CD4-positive, alpha-beta T cell treated with Interferon gamma for 1 hour (primary cell): ENCODE measurements at regions not wholly inside any gene's neighbourhood (a gene's known extent, or its start where the extent isn't known, plus 50 kb on each side); places are given as distances from the start of the nearest gene placed in this dataset.

Source experiments
- DNase-seq: peaks from one replicate; pipeline ENCODE4 v3.0.0-alpha.2; 2020

DNA sequence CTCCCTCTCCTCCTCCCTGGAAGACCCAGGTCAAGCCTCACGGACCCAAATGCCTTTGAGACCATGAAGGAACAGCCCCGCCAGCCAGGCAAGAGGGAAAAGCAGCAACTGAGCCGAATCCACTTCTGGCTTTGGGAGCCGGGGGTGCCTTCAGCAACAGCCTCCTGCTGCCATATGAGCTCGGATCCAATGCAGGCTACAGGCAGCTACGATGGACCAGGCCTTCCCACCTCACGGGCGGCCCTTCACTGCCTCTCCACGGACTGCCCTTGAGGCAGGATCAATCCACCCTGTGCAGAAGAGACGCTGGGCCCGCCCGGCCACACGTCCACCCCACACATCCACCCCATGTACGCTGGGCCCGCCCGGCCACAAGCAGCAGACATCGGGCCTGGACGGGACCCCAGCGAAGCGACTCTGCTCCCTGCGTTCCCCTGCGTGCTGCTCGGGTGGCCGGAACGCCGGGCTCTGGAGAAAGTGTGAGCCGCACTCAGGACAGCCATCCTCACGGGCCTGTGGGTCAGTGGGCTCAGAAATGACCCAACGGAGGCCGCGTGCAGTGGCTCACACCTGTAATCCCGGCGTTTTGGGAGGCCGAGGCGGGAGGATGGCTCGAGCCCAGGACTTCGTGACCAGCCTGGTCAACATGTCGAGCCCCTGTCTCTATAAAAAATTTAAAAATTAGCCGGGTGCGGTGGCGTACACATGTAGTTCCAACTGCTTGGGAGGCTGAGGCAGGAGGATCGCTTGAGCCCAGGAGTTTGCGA, 82.0 kb downstream of the FOXL3 start:
- no peak for DNase-seq

DNA sequence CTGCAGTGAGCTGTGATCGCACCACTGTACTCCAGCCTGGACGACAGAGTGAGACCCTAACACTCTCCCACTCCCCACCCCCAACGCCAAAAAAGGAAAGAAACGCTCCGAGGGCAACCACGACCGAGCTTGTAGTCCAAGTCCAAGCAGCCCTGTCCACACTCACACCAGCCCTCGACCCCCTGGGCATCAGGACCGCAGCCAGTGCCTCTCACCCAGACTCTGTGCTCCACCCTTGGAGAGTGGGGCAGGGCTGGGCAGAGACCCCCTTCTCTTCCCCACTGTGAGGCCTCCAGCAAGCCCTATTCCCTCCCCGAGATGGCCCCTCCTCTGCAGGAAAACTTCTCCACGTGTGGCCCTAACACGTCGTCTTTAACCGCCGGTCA, 82.6 kb downstream of the FOXL3 start:
- DNase-seq: no peak

DNA sequence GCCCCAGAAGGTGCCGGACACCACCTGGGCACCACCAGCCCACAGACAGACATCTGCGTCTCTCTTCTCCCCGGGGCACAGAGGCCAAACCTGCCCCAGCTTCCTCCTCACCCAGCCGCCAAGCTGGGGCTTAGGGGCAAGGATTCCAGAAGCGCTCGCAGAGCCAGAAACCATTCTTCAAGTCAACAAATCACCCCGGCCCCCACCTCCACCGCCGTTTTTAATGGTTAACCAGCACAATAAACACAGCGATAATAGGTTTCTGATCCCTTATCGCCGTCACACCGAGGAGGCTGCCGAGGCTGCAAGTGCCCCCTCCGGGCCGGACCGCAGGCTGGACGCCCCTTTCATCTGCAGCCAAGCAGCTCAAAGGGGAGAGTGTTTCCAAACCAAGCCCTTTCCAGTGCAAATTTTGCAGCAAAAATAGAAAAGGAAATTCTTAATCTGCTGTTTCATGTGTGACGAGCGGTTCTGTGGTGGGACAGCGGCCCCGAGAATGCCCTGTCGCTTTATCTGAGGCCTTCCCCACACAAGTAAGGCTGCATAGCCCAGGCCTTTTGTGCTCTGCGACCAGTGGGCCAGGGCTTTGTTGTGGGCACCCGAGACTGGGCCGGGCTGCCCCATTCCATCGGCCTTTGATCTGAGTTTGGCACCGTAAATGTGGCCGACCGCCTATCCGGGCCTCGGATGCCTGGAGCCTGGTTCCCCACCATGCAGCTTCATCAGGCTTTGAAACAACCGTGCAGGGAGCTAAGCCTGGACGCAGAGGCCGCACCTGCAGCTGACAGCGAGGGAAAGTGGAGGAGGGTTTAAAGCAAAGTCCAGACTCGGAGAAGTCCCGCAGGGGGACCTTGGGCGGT, 83.2 kb downstream of the FOXL3 start:
- DNase-seq: no peak

DNA sequence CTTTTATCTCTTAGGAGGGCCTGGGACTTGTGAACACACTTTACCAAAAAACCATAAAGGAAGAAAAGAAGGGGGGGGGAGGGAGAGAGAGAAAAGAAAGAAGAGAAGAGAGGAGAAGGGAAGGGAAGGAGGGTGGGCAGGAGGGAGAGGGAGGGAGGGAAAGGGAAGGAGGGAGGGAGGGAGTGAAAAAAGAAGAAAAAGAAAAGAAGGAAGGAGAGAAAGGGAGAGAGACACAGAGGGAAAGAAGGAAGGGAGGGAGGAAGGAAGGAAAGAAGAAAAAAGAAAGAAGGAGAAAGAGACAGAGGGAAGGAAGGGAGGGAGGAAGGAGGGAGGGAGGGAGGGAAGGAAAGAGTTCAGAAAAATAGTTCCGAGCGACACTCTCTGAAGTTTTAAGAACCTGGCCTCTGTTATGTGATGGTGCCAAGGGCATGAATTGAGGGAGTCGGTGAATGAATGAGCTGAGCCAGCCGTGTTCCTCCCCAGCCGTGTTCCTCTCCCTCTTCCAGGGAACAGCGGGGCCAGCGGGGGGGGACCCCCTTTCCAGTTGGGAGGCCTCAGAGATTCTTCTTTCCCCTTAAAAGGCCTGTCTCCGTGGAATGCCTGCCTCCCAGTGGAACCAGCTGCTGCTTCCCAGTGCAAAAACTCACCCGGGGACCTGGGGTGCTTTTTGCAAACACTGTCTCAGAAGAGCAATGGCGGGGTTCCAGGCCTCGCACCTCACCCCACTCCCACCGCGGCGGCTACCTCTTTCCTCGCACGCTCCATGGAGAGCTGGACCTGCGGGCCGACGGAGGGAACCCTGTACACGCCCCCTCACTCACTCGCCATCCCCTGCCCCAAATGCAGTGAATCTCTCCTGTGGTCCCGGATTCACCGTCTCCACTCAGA, 84.1 kb downstream of the FOXL3 start:
- DNase-seq: no peak

DNA sequence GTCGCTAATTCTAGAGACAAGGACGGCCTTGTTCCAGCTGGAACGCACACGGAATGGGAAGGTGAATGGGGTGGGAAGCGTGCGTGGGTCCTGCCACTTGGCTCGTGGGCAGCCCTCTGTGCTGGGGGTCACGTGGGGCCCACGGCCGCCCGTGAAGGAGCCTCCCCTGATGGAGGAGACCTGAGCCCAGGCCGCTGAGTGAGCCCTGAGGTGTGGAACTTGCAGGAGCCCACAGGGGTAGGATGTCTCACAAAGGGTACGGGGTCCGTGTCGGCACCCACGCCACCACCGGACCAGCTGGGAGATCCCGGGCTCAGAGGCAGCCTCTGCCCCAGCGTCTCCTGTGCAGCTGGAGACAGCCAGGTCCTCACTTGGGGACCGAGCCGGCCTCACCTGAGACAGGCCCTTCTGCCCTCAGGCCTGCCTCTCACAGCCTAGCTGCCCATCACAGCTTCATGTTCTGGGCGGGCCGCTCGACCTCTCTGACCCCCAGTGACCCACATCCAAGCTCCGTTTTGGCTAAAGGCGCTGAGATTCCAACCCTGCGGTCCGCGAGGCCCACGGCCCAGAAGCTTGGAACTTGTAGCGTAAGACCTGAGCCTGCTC, 84.8 kb downstream of the FOXL3 start:
- no peak for DNase-seq

DNA sequence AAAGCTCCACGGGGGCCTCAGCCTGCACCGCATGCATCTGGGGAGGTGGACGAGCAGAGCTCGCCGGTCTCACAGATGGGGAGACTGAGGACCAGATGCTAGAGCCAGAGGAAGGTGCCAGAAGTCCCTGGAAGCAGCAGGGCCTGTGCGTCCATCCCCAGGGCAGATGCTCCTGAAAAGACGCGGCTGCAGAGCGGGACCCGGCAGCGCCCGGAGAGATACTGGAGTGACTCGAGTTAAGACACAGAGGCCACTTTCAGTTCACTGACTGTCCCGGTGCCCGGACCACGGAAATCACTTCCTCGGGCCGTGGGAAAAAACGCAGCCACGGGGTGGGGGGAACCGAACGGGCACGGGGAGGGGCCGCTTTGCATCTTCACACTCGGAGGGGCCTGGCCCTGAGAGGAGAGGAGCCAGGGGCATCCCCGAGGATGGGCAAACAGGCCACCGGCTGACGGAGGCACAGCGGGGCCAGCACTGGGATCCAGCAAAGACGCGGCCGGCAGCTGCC, 85.4 kb downstream of the FOXL3 start:
- no peak for DNase-seq

DNA sequence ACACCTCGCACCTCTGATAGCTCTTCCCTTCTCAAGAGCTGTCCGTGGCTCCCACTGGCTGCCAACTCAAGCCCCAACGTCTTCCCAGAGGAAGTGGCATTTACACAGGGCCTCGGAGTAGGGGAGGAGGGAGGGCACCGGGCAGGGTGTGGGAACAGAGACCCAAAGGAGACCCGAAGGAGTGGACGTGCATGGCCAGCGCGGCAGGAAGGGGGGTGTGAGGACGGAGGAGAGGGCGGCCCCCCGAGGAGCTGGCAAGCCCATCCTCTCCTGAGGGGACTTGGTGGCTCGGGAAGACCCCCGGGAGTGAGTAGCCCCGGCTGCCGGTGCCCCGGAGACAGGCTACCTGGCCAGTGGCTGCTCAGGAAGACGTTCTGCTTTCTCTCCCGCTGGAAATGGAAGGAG, 85.9 kb downstream of the FOXL3 start:
- DNase-seq: no peak

DNA sequence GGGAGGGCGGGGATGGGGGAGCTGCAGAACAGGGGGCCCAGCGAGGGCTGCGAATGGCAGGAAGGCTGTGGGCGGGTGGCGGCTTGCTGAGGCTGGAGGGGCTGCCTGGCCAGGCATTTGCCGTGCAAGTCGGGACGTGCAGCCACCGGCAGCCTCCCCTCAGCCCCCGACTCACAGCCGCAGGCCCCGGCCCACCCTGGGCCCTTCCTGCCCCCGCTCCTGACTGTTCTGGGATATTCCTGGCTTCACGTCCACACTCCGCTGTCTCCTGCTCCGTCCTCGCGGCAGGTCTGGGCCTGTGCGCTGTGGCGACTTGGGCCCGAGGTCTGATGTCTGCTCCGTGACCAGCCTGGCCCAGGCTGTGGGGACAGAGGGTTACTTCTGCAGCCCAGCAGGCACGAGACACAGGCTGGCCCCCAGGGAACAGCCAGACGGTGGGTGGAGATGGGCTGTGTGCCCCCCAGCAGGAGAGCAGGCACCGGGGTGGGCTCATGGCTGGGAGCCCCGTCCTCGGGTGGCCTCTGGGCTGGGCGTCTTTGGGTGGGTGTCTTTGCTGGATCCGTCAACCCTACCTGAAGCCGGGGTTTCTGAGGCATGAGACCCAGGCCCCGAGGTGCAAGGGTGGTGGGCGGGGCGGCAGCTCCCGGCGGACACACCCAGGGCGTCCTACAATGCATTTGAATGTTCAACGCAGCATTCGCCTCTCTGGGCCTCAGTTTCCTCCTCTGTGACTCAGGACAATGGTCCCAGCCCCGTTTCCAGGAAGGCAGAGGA, 86.5 kb downstream of the FOXL3 start:
- no peak for DNase-seq

DNA sequence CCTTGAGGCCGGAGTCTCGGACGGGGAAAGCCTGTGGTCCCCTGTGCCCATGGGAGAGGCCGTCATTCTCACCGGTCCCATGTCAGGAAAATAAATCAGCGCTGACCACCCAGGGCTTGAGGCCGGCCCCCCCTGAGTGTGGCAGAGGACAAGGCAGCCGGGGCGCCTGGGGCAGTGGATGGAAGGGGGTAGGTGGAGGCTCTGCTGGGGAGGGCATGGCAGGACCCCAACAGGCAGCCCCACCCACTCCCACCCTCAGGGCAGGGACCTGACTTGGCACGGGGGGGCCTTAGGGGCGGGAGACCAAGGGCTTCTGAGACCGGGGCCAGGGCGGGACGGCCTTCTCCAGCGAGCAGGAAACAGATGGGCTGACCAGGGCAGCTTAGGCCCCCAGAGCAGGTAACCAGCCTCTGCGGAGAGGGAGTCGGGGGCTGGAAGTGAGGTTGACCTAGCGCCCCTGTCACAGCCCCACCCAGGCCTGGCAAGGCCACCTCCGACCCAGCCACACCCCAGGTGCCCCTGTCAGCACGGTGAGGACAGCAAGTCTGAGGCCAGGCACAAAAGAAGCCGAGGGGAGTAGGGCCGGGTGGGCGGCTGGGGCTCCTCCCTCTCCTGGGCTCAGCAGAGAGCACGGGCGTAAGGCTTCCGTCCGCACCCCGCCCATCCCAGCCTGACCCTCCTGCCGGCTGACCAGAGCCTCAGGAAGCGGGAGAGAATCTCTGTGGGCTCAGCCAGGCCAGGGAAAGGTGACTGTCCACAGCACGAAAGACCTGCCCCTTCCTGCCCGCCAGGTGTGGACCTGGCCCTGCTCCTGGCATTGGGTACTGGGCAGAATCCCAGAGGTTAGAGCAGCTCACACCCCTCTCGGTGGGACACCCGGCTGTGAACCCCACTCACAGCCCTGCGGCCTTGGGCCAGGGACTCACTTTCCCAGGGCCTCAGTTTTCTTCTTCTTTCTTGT, 87.4 kb downstream of the FOXL3 start:
- DNase-seq: no peak

DNA sequence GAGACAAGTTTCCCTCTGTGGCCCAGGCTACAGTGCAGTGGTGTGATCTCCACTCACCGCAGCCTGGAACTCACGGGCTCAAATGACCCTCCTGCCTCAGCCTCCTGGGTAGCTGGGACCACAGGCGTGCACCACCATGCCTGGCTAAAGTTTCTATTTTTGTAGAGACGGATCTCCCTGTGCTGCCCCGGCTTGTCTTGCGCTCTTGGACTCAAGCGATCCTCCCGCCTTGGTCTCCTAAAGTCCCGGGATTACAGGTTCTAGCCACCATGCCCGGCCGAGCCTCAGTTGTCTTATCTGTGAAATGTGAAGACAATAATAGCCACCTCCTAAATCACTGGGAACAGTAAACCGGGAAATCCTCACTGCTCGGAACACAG, 88.1 kb downstream of the FOXL3 start:
- no peak for DNase-seq

DNA sequence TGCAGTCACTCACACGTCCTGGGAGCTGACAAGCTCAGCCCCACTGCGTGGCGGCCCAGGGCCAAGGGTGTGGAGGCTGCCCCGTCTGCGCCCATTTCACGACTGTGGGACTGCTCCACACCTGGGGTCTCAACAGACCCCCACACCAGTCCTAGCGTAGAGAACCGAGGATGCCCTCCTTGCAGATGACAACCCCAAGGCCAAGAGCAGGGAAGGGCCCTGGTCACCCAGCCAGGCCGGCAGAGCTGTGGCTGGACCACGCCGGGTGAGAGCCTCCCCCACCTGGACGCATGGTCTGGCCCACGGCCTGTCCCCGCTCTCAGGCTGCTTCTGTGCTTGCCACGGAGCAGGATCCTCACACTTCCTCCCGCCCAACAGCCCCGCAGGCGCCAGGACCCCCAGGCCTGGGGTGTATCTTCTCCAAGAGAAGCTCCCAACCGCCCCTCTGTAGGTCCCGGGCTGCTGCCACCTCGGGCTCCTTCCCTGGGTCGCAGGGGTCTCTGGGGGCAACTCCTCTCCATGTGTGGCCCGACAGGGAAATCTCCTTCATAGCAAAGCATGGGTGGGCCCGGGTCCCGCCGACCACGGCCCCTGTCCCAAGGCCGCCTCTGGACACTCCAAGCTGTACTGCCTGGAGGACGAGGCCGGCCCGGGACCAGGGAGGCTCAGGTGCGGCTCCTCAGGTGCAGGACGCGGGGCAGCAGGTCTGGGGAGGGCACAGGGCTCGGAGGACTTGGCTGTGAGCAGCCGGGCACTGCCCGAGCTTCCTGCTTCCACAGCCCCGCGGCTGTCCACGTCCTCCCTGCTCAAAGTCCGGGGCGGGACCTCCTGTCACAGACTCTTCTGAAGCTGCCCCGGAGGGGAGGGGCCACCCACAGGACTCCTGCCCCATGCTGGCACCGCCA, 88.8 kb downstream of the FOXL3 start:
- no peak for DNase-seq

DNA sequence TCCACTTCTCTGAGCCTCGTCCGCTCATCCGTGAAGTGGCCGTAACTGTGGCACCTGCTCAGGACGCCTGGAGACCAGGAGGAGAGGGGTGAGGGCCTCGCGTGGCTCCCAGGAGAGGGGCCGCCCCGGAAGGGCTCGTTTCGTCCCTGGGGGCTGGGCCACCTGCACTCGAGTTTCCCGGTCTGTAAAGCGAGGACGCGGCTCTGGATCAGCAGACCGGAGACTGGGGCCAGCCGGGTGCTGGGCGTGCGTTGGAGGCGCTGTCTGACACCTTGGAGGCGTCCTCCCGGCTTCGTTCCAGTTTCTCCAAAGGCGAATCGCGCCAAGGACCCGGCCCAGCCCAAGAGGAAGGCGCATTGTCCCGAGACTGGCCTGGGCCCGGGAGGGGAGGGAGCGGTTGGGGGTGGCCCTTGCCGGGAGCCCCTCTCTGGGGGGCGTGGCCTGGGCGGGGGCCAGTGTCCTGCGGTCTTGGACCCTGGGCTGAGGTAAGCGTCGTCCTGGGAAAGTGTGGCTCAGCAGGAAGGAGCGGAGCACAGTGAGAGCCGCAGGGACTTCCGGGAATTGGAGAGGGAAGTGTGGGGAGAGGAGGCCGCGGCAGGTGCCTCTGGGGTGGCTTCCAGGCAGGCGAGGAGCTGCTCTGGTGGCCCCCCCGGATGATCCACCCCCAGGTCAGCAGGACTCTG, 89.6 kb downstream of the FOXL3 start:
- no peak for DNase-seq

DNA sequence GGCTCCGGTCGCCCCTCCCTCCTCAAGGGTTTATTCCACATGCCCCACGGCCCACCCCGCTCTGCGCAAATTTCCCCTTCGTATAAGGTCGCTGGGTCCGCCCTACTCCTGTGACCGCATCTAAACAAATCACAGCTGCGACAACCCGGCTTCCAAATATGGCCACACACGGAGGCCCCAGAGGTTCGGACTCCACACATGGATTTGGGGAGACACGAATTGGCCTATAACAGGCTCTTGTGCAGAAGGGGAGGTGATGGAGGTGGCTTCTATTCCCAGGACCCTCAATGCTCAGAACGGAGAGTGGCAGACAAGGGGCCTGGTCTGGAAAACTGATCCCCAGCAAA, 90.1 kb downstream of the FOXL3 start:
- peak; percentile 26 for DNase-seq

DNA sequence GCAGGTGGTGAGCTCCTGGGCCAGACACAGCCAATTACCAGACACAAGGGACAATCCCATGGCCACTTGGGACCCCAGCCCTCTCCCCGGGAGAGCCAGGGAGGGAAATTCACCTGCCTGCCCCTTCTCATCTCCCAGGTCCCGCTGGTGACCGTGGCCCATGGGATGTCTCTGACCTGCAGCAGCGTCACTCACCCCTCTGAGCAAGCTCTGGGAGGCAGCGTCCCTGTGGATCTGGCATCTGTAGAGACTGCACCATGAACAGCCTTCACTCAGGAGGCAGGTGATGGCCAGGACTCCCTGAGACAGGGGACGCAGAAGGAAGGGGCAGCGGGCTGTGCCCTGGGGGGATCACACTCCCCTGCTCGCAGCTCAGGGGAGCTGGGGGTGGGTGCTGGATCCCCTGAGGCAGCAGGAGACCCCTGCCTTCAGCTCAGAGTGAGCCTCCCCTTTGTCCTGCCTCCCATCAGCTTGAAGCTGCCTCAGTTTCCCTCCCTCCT, 90.8 kb downstream of the FOXL3 start:
- no peak for DNase-seq

DNA sequence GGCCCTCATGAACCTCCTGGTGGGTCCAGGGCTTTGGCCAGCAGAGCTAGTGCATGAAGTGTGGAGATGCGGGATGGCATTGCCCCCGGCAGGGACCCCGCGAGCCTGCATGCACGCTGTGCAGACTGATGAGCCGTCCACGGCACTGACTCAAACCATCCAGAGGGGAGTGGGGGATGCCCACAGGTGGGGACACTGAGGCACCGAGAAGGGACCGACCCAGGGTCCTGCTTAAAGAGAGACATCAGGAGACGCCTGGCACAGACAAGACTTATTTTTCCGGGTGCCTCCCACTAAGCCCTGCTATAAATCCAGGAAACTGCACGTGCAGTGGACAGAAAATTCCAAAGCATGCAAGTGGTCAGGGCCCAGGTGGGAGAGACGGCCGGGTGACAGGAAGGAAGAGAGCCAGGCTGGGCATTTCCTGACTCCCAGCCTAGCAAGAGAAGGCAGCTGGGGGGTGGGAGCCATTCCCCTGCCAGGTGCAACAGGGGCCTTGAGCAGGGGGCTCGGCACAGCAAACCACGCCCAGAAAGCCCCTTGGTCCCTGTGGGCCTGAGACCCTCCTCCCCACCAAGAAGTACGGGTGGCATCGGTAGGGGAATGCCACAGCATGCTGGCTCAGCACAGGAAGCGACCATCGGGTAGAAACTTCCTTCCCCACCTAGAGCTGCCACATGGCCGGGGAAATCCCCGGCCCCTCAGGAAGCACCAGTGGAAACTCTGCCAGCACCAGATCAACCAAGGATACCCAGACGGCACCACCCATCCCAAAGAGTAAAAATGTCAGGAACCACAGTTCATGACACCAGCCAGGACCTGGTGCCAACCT, 91.5 kb downstream of the FOXL3 start:
- peak; percentile 37 for DNase-seq

DNA sequence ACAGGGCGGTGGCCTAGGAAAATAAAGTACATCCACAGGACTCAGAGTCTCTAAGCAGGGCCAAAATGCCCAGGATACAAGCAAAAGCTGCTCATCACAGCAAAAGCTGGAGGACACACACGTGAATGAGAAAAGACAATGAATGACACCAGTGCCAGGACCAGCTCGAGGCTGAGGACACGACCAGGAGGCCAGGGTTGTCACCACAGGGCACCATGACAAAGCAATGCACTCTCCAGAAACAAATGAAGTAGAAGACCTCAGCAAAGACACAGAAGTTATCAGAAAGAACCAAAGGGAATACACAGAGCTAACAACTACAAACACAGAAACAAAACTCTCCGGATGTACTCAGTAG, 92.1 kb downstream of the FOXL3 start:
- no peak for DNase-seq

DNA sequence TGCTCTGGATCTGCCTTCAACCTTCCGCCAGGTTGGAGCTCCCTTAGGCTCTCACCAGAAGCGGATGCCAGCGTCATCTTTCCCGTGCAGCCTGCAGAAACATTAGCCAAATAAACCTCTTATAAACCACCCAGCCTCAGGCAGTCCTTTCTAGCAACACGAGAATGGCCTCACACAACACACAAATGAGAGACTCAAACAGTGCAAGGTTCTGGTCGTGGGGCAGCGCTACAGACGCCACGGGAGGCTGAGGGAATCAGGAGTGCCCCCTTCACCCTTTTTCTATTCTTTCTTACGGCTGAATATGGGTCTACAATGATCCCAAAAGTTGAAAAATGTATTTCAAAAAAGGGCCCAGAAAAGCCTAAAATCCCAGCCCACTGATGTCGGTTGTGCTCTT, 96.4 kb downstream of the FOXL3 start:
- DNase-seq: no peak
